ENCODE measurements at regions not wholly inside any gene's neighbourhood (a gene's known extent, or its start where the extent isn't known, plus 50 kb on each side); places are given as distances from the start of the nearest gene placed in this dataset.

- no peaks in the 10 kb centered on the region for H3F3A ChIP-seq (replicated peaks; ENCODE audit: insufficient read depth)
- 27% methylated on average over 6 of the region's 6 CpGs for WGBS (ENCODE audit: low lambda C conversion rate)
- no peak overlapping the region for H2AFZ ChIP-seq (ENCODE audit: low read depth)
- no peaks in the 10 kb centered on the region for H3K79me2 ChIP-seq (ENCODE audit: insufficient read depth)
- no peaks in the 10 kb centered on the region for H3K9me2 ChIP-seq
- no peak overlapping the region for H3K4me2 ChIP-seq
- no peaks in the 10 kb centered on the region for H3K9me3 ChIP-seq
- H4K20me1 ChIP-seq (ENCODE audit: insufficient read depth), result no peaks in the 10 kb centered on the region
- TF ChIP-seq USF2 (IDR thresholded peaks at IDR 0.05; ENCODE audit: borderline replicate concordance, low read depth, low read length) (no peak), RFX5 (IDR thresholded peaks at IDR 0.05; ENCODE audit: low read length) (no peak), RCOR1 (IDR thresholded peaks at IDR 0.05; ENCODE audit: low read length) (0 out of 2 replicates have a peak, but pooled peaks have one; percentile 10), GATA2 (CRISPR knock-in tag; IDR thresholded peaks at IDR 0.05) (peak; percentile 57)
- H3K9ac ChIP-seq, result no peak overlapping the region
- peak; percentile 19 for DNase-seq
- CTCF ChIA-PET, result interaction anchor here (4.1 kb wide), 1 partner anchor 16 kb away, joined by 20 read pairs; no protein-coding TSS in a partner anchor
- no peak overlapping the region for H3K4me3 ChIP-seq (ENCODE audit: low read depth in 2 of 2, low read length in 1 of 2)
- peaks cover 0 to 4% of the 10 kb centered on the region in 2 experiments; a peak in 2 of 4 replicates for H3K4me1 ChIP-seq (ENCODE audit: control insufficient read depth in 1 of 2, insufficient read depth in 2 of 2, low read depth in 1 of 2, low read length in 1 of 2)
- no peak overlapping the region for H3K27ac ChIP-seq (ENCODE audit: low read depth in 2 of 2, low read length in 1 of 2)
- POLR2A ChIA-PET, result no interaction called here
- 0 out of 2 replicates have a peak, but pooled peaks cover 4% of the 10 kb centered on the region for H3K27me3 ChIP-seq (ENCODE audit: insufficient read depth)
- no peaks in the 10 kb centered on the region for H3K36me3 ChIP-seq (replicated peaks in 1 of 2; ENCODE audit: control insufficient read depth in 1 of 2, insufficient read depth in 2 of 2, low read length in 1 of 2)
Observed at GRCh38 chr10:113368666-113369364, 184.0 kb upstream of the HABP2 start.

- Histone ChIP-seq H2AFZ (ENCODE audit: low read depth) (no peak overlapping the region), H3K4me2 (no peak overlapping the region), H3K9me3 (no peaks in the 10 kb centered on the region), H3K36me3 (replicated peaks in 1 of 2; ENCODE audit: control insufficient read depth in 1 of 2, insufficient read depth in 2 of 2, low read length in 1 of 2) (no peaks in the 10 kb centered on the region), H3K9me2 (no peaks in the 10 kb centered on the region), H3K9ac (no peak overlapping the region), H3K27ac (ENCODE audit: low read depth in 2 of 2, low read length in 1 of 2) (no peak overlapping the region), H3F3A (replicated peaks; ENCODE audit: insufficient read depth) (no peaks in the 10 kb centered on the region), H3K4me3 (ENCODE audit: low read depth in 2 of 2, low read length in 1 of 2) (no peak overlapping the region), H3K79me2 (ENCODE audit: insufficient read depth) (no peaks in the 10 kb centered on the region), H3K27me3 (ENCODE audit: insufficient read depth) (0 out of 2 replicates have a peak, but pooled peaks cover 4% of the 10 kb centered on the region), H3K4me1 (ENCODE audit: control insufficient read depth in 1 of 2, insufficient read depth in 2 of 2, low read depth in 1 of 2, low read length in 1 of 2) (peaks cover 0 to 4% of the 10 kb centered on the region in 2 experiments; a peak in 2 of 4 replicates), H4K20me1 (ENCODE audit: insufficient read depth) (no peaks in the 10 kb centered on the region)
- WGBS (ENCODE audit: low lambda C conversion rate), result 30% methylated on average over 5 of the region's 5 CpGs
- POLR2A ChIA-PET, result no interaction called here
- DNase-seq, result no peak
- TF ChIP-seq GATA2 (CRISPR knock-in tag; IDR thresholded peaks at IDR 0.05) (0 out of 2 replicates have a peak, but pooled peaks have one; percentile 18), CHD2 (IDR thresholded peaks at IDR 0.05; ENCODE audit: low read length, partially characterized antibody) (no peak), NRF1 (IDR thresholded peaks at IDR 0.05; ENCODE audit: low read depth, low read length) (no peak)
- CTCF ChIA-PET, result interaction anchor here (4.1 kb wide), 1 partner anchor 16 kb away, joined by 20 read pairs; no protein-coding TSS in a partner anchor
Observed at GRCh38 chr10:113369365-113369694, 183.5 kb upstream of the HABP2 start.

DNA sequence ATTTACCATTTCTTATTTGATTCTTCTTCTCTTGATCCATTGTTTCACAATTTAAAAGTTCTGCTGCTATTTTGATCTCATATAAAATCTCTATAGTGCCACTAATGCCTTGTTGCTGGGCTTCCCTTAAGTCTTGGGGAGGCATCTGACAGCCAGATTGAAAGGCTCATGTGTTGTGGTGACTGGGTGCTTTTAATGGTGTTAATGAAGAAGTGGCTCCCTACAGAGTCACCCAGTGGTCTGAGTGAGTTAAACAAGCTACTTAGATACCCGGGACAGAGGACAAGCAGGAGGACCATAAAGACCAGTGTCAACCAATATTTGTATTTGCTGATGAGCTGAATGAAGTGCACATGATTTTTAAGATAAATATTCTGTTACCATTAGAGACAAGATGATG lies 176.4 kb upstream of the HABP2 start:
- no peak overlapping the region for H3K4me2 ChIP-seq
- ChIA-PET CTCF (interaction anchor here (0.8 to 3.1 kb wide), 2 partner anchors 9 to 1062 kb away, joined by 4 to 13 read pairs; no protein-coding TSS in a partner anchor), POLR2A (no interaction called here)
- H3F3A ChIP-seq (replicated peaks; ENCODE audit: insufficient read depth), result no peaks in the 10 kb centered on the region
- H3K9ac ChIP-seq, result no peak overlapping the region
- H3K36me3 ChIP-seq (replicated peaks in 1 of 2; ENCODE audit: control insufficient read depth in 1 of 2, insufficient read depth in 2 of 2, low read length in 1 of 2), result no peaks in the 10 kb centered on the region
- WGBS (ENCODE audit: low lambda C conversion rate), result 53% methylated on average over 1 of the region's 1 CpG
- no peaks in the 10 kb centered on the region for H3K4me1 ChIP-seq (ENCODE audit: control insufficient read depth in 1 of 2, insufficient read depth in 2 of 2, low read depth in 1 of 2, low read length in 1 of 2)
- DNase-seq, result no peak
- H3K27me3 ChIP-seq (ENCODE audit: insufficient read depth), result no peaks in the 10 kb centered on the region
- H4K20me1 ChIP-seq (ENCODE audit: insufficient read depth), result no peaks in the 10 kb centered on the region
- no peaks in the 10 kb centered on the region for H3K9me3 ChIP-seq
- no peak overlapping the region for H2AFZ ChIP-seq (ENCODE audit: low read depth)
- no peak overlapping the region for H3K4me3 ChIP-seq (ENCODE audit: low read depth in 2 of 2, low read length in 1 of 2)
- H3K79me2 ChIP-seq (ENCODE audit: insufficient read depth), result no peaks in the 10 kb centered on the region
- no peaks in the 10 kb centered on the region for H3K9me2 ChIP-seq
- H3K27ac ChIP-seq (ENCODE audit: low read depth in 2 of 2, low read length in 1 of 2), result no peak overlapping the region
- TF ChIP-seq NRF1 (IDR thresholded peaks at IDR 0.05; ENCODE audit: low read depth, low read length) (no peak), SMC3 (IDR thresholded peaks at IDR 0.05; ENCODE audit: low read depth, low read length) (no peak), JUND (IDR thresholded peaks at IDR 0.05) (no peak), USF2 (IDR thresholded peaks at IDR 0.05; ENCODE audit: borderline replicate concordance, low read depth, low read length) (no peak), IRF3 (IDR thresholded peaks at IDR 0.05; ENCODE audit: low read depth, low read length) (no peak)
